ENCODE measurements at regions not wholly inside any gene's neighbourhood (a gene's known extent, or its start where the extent isn't known, plus 50 kb on each side); places are given as distances from the start of the nearest gene placed in this dataset.
"Not testable (repeated sequence)": the region's sequence is repeated elsewhere in the genome, so short reads cannot be mapped to it uniquely, and the experiment has no call there.

- DNase-seq, result no peak
These were observed 115.3 kb downstream of the LTN1 start for GRCh38 chr21:28877318-28877884.

GRCh38 chr21:28875078-28875477, 117.6 kb downstream of the LTN1 start:
- no peak for DNase-seq

DNA sequence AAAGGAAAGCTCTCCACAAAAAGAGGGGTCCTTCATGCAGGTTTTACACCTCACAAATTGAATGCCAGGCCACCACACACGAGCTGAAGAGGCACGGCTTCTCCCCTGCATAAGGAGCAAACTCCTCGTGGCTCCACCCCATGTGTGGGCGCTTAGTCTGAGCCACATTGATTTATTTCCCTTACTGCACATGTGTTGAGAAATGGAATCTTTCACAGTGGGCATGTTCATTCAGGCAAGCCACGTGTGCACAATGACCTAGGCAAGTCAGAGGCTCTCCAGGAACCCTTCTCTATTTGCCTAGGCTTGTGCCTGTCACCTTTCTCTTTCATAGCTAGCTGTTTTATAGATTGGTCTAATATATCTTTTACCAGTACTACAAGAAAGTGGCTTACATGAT, 120.5 kb downstream of the LTN1 start:
- no peak for DNase-seq

DNA sequence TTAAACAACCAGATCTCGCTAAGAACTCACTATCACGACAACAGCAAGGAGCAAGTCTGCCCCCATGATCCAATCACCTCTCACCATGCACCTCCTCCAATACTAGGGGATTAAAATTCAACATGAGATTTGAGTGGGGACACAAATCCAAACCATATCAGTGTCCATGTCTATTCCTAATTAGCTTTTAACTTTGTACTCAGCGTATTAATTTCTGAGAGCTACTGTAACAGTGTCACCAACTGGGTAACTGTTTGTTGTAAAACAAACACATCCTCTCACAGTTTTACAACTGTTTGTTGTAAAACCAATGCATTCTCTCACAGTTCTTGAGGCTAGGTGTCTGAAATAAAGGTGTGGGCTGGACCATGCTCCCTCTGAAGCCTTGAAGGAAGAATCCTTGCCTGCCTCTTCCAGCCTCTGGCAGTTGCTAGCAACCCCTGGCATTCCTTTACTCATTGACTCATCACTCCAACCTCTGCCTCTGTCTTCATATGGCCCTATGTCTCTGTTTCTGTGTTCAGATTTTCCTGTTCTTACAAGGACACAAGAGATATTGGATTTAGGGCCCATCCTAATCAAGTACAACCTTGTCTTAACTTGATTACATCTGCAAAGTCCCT, 121.2 kb downstream of the LTN1 start:
- no peak for DNase-seq

- DNase-seq, result no peak
These were observed 125.3 kb downstream of the LTN1 start for GRCh38 chr21:28867401-28867800.

- DNase-seq, result no peak
These were observed 127.0 kb downstream of the LTN1 start for GRCh38 chr21:28865488-28866186.

GRCh38 chr21:28858424-28858823, 134.3 kb downstream of the LTN1 start:
- no peak for DNase-seq

- DNase-seq, result no peak
These were observed 134.9 kb downstream of the LTN1 start for GRCh38 chr21:28857752-28858151.

GRCh38 chr21:28856588-28857250, 136.0 kb downstream of the LTN1 start:
- no peak for DNase-seq

DNA sequence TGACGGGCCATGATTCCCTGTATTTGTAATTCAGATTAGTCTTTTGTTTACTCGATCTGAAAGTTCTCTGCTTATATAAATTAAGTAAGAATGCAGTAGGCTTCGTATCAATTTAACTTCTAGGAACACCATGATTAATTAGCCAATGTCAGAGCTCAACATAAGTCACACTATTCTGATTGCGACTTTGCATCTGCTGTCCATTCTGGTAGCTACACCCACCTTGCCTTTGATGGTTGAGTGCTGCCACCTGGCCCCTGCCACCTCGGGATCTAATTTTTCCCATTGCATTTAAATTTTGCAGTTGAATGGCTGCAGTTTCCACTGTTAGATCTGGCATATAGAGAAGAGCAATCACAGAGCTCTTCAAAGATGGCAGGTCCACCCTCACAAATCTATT, 140.0 kb downstream of the LTN1 start:
- DNase-seq, result no peak

DNA sequence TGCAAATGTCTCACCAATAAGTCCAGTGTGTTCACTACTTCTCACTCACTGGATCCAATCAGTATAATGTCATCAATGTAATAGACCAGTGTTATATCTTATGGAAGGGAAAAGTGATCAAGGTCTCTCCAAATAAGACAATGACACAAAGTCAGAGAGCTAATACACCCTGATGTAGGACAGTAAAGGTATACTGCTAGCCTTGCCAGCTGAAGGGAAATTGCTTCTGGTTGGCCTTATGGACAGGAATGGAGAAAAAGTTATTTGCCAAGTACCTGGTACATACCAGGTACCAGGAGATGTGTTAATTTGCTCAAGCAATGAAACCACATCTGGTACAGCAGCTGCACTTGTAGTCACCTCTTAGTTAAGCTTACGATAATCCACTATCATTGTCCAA, 141.0 kb downstream of the LTN1 start:
- DNase-seq, result no peak

DNA sequence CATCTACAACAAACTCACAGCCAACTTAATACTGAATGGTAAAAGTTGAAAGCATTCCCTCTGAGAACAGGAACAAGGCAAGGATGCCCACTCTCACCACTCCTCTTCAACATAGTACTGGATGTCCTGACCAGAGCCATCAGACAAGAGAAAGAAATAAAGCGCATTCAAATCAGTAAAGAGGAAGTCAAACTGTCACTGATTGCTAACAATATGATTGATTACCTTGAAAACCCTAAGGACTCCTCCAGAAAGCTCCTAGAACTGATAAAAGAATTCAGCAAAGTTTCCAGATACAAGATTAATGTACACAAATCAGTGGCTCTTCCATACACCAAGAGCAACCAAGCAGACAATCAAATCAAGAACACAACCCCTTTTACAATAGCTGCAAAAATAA, 153.4 kb downstream of the LTN1 start:
- DNase-seq, result not testable (repeated sequence)

GRCh38 chr21:28837426-28837825, 155.3 kb downstream of the LTN1 start:
- DNase-seq, result not testable (repeated sequence)

DNA sequence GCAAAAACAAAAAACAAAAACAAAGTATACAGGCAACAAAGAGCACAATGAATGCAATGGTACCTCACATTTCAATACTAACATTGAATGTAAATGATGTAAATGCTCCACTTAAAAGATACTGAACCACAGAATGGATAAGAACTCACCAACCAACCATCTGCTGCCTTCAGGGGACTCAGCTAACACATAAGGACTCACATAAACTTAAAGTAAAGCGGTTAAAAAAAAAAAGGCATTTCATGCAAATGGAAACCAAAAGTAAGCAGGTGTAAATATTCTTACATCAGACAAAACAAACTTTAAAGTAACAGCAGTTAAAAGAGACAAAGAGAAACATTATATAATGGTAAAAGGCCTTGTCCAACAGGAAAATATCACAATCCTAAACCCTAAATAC, 156.1 kb downstream of the LTN1 start:
- not testable (repeated sequence) for DNase-seq

GRCh38 chr21:28834335-28835238, 158.1 kb downstream of the LTN1 start:
- no peak for DNase-seq

DNA sequence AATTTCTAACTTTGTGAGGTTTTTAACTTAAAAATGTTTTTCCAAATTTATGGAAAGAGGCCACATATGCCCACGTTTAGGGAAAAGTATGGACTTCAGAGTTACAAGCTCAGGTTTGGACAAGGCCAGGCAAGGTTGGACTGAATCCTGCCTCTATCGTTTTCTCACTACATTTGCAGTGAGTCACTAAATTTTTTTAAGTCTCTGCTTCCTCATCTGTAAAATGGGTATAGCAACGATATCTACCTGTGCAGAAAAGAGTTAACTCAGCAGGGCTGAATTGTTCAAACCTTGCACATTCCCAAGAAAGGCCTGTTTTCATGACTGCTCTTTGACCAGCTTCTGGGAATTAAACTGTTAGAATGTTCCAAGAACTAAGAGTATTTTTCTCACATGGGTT, 159.1 kb downstream of the LTN1 start:
- no peak for DNase-seq

- DNase-seq, result no peak
These were observed 159.5 kb downstream of the LTN1 start for GRCh38 chr21:28833182-28833581.

DNA sequence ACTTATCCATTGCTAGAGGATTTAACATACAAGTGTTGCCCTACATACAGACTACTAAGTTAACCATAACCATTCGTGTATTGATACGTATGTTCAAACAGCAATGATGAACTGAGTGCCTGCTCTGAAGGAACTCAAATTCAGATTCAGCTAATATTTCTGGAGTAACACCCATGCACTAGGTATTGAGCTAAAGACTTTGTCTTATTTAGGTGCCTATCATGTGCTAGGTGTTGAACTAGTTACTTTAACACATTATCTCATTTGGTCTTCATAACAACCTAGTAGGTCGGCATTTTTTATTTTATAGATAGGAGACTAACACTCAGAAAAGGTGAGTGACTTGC, 160.0 kb downstream of the LTN1 start:
- DNase-seq, result no peak

GRCh38 chr21:28832013-28832714, 160.5 kb downstream of the LTN1 start:
- DNase-seq, result no peak

- DNase-seq, result no peak
These were observed 163.7 kb downstream of the LTN1 start for GRCh38 chr21:28828981-28829380.

- DNase-seq, result no peak
These were observed 164.7 kb downstream of the LTN1 start for GRCh38 chr21:28828021-28828420.

DNA sequence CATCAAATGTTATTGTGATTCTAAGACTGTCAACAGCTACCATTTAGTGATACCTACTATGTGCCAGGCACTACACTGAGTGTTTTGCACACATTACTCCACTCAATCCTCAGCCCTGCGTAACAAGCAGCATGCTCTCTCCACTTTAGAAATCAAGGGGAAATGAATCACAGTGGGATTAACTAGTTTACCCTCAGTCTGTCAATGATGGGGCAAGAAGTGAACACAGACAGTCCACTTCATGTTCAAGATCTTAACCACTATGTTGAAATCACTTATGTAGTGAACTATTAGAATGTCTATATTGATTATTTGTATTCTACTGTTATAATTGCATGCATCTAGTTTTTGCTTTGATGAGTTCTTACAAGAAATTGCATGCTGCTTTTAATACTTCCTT, 165.3 kb downstream of the LTN1 start:
- DNase-seq, result no peak

Data from stimulated activated CD4-positive, alpha-beta T cell treated with anti-CD3 and anti-CD28 coated beads, Interleukin-1b, Interleukin-23, amount 100 ng/mL, for 48 hours (primary cell).